SK-N-SH treated with all-trans-retinoic acid at 6 μM for 48 hours (cell line): ENCODE measurements at regions not wholly inside any gene's neighbourhood (a gene's known extent, or its start where the extent isn't known, plus 50 kb on each side); places are given as distances from the start of the nearest gene placed in this dataset.

ENCODE experiments used
- ATAC-seq: fragments of 200-7000 bp; cut with Tn5 transposase; 3 replicates; pipeline ENCODE4 v1.9.1; 2020; ENCODE audit warnings: mild to moderate bottlenecking, moderate library complexity
- ARNTL ChIP-seq: fragments of 450-650 bp; formaldehyde crosslinking; IDR thresholded peaks from 2 replicates; pipeline ENCODE4 v1.5.0; 2020; ENCODE audit warnings: low read depth, mild to moderate bottlenecking, moderate library complexity, borderline replicate concordance
- BACH2 ChIP-seq: fragments of 250-450 bp; sonication (Bioruptor Pico); IDR thresholded peaks from 2 replicates; pipeline ENCODE4 v1.9.0; 2021; ENCODE audit warnings: mild to moderate bottlenecking, borderline replicate concordance
- CSDC2 ChIP-seq: fragments of 250-450 bp; sonication (Bioruptor Pico); IDR thresholded peaks from 2 replicates; pipeline ENCODE4 v1.5.0; 2020; ENCODE audit warnings: mild to moderate bottlenecking, moderate library complexity
- ESRRG ChIP-seq: fragments of 250-450 bp; sonication (Bioruptor Pico); IDR thresholded peaks from 2 replicates; pipeline ENCODE4 v1.6.1; 2021; ENCODE audit warnings: mild to moderate bottlenecking
- GLIS3 ChIP-seq: fragments of 250-450 bp; sonication (Bioruptor Pico); IDR thresholded peaks from 2 replicates; pipeline ENCODE4 v1.5.0; 2020; ENCODE audit warnings: mild to moderate bottlenecking, moderate library complexity
- ISL1 ChIP-seq: fragments of 250-450 bp; sonication (Bioruptor Pico); IDR thresholded peaks from 2 replicates; pipeline ENCODE4 v2.1.2; 2022; ENCODE audit warnings: mild to moderate bottlenecking, moderate library complexity
- PATZ1 ChIP-seq: fragments of 250-450 bp; sonication (Bioruptor Pico); IDR thresholded peaks from 2 replicates; pipeline ENCODE4 v1.8.0; 2020; ENCODE audit warnings: mild to moderate bottlenecking, moderate library complexity, borderline replicate concordance
- POU6F1 ChIP-seq: fragments of 250-450 bp; sonication (Bioruptor Pico); IDR thresholded peaks from 2 replicates; pipeline ENCODE4 v1.8.0; 2021; ENCODE audit warnings: low read depth, mild to moderate bottlenecking, moderate library complexity, borderline replicate concordance
- PPARA ChIP-seq: fragments of 250-450 bp; sonication (Bioruptor Pico); IDR thresholded peaks from 2 replicates; pipeline ENCODE4 v1.5.0; 2020; ENCODE audit warnings: mild to moderate bottlenecking, borderline replicate concordance
- SNAI2 ChIP-seq: fragments of 250-450 bp; sonication (Bioruptor Pico); IDR thresholded peaks from 2 replicates; pipeline ENCODE4 v1.5.0; 2020; ENCODE audit warnings: mild to moderate bottlenecking, moderate library complexity
- TCF4 ChIP-seq: fragments of 250-450 bp; sonication (Bioruptor Pico); IDR thresholded peaks from 2 replicates; pipeline ENCODE4 v1.8.0; 2021; ENCODE audit warnings: mild to moderate bottlenecking, moderate library complexity, borderline replicate concordance
- TOX ChIP-seq: fragments of 250-450 bp; sonication (Bioruptor Pico); IDR thresholded peaks from 2 replicates; pipeline ENCODE4 v1.8.0; 2021; ENCODE audit warnings: mild to moderate bottlenecking, moderate library complexity, borderline replicate concordance
- TSHZ2 ChIP-seq: fragments of 250-450 bp; sonication (Bioruptor Pico); IDR thresholded peaks from 2 replicates; pipeline ENCODE4 v1.5.0; 2020; ENCODE audit warnings: mild to moderate bottlenecking, moderate library complexity
- ZC3H10 ChIP-seq: fragments of 250-450 bp; sonication (Bioruptor Pico); IDR thresholded peaks from 2 replicates; pipeline ENCODE4 v1.5.1; 2021; ENCODE audit warnings: mild to moderate bottlenecking, moderate library complexity
- ZFP30 ChIP-seq: fragments of 450-650 bp; formaldehyde crosslinking; IDR thresholded peaks from 2 replicates; pipeline ENCODE4 v1.5.0; 2022; ENCODE audit warnings: mild to moderate bottlenecking, moderate library complexity
- ZNF565 ChIP-seq: fragments of 450-650 bp; formaldehyde crosslinking; conservative IDR thresholded peaks from 2 replicates; pipeline ENCODE4 v1.5.0; 2020; ENCODE audit warnings: low read depth, mild to moderate bottlenecking, moderate library complexity
- ZNF70 ChIP-seq: fragments of 450-650 bp; formaldehyde crosslinking; IDR thresholded peaks from 2 replicates; pipeline ENCODE4 v1.5.0; 2020; ENCODE audit warnings: mild to moderate bottlenecking, moderate library complexity
- ZNF8 ChIP-seq: fragments of 450-650 bp; formaldehyde crosslinking; IDR thresholded peaks from 2 replicates; pipeline ENCODE4 v1.5.0; 2020; ENCODE audit warnings: mild to moderate bottlenecking, moderate library complexity

GRCh38 chr10:83302623-83303022, 836.7 kb upstream of the GHITM start (continued):
- TF ChIP-seq POU6F1 = no peak
- TF ChIP-seq ESRRG (CRISPR knock-in tag) = no peak
- no peak for TF ChIP-seq PATZ1 (CRISPR knock-in tag)
- TF ChIP-seq ZNF70 (CRISPR knock-in tag) = no peak

DNA sequence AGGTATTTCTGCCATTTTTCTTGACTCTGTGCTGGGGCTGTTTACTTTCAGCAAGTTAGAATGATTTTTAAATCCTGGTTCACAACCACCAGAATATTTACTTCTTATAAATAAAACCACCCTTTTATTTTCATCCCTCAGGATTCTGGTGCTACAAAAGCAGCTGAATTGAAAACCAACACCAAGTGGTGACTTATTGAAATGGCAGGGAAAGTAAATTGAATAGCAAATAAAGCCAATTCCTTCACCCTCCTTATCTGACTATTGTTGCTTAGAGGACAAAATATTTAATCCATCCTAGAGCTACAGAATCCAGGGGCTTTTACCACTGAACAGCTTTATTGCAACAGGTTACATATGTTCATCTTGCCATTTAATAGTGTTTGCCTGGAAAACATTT, 828.6 kb upstream of the GHITM start:
- TF ChIP-seq BACH2 (CRISPR knock-in tag) = no peak
- no peak for ATAC-seq

DNA sequence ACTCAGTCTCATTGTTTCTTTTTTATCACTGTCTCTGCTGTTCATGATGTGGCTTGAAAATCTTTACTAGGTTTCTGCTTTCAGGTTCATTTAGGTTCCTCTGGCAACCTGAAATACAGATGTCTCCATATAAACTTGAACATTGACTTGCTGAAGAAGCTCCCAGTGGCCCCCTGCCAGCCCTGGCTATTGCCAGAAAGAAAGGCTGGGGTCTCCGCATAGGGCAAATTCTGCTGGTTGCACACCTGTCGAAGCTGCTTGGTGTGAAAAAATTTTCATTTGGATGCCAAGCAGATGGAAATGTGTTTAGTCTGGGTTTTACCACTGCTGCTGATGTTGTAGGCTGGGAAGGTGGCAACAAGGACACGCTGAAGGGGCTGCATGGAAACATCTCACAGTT, 826.7 kb upstream of the GHITM start:
- no peak for ATAC-seq
- TF ChIP-seq PPARA (CRISPR knock-in tag) (no peak), ZNF8 (CRISPR knock-in tag) (no peak), TSHZ2 (no peak), SNAI2 (no peak), ESRRG (CRISPR knock-in tag) (no peak), ZFP30 (CRISPR knock-in tag) (no peak), ZC3H10 (CRISPR knock-in tag) (no peak), CSDC2 (CRISPR knock-in tag) (no peak)

GRCh38 chr10:83332690-83333089, 806.6 kb upstream of the GHITM start:
- ATAC-seq = no peak
- TF ChIP-seq CSDC2 (CRISPR knock-in tag) (no peak), TCF4 (CRISPR knock-in tag) (no peak), ISL1 (no peak), ZNF565 (no peak), SNAI2 (no peak), BACH2 (CRISPR knock-in tag) (no peak), GLIS3 (CRISPR knock-in tag) (no peak), POU6F1 (no peak), ZFP30 (CRISPR knock-in tag) (no peak), ESRRG (CRISPR knock-in tag) (no peak), PATZ1 (CRISPR knock-in tag) (no peak), ZNF70 (CRISPR knock-in tag) (no peak), TOX (no peak)

- ATAC-seq = no peak
- TF ChIP-seq TOX (no peak), CSDC2 (CRISPR knock-in tag) (no peak), TCF4 (CRISPR knock-in tag) (no peak), POU6F1 (no peak), PPARA (CRISPR knock-in tag) (no peak), ARNTL (CRISPR knock-in tag) (no peak), ZNF70 (CRISPR knock-in tag) (no peak), TSHZ2 (no peak), BACH2 (CRISPR knock-in tag) (no peak), ZC3H10 (CRISPR knock-in tag) (no peak)
Observed at GRCh38 chr10:83333566-83333965, 805.7 kb upstream of the GHITM start.
